22Rv1 (cell line): ENCODE measurements at regions not wholly inside any gene's neighbourhood (a gene's known extent, or its start where the extent isn't known, plus 50 kb on each side); places are given as distances from the start of the nearest gene placed in this dataset.

Experiments used
- CTCF ChIP-seq: fragments of 450-650 bp; IDR thresholded peaks from 2 replicates; pipeline ENCODE4 v1.5.1; 2017; ENCODE audit warnings: mild to moderate bottlenecking
- ZFX ChIP-seq: fragments of 450-650 bp; IDR thresholded peaks from 2 replicates; pipeline ENCODE4 v1.6.1; 2017; ENCODE audit warnings: antibody characterized with exemption, borderline replicate concordance

GRCh38 chr11:45568049-45568448 lies 97.4 kb downstream of the CHST1 start:
- TF ChIP-seq ZFX (no peak), CTCF (no peak)
